ENCODE measurements at regions not wholly inside any gene's neighbourhood (a gene's known extent, or its start where the extent isn't known, plus 50 kb on each side); places are given as distances from the start of the nearest gene placed in this dataset.

GRCh38 chr4:22911285-22911684 is 218.5 kb downstream of the GBA3 start:
- Histone ChIP-seq H3K27me3 (ENCODE audit: control insufficient read depth, insufficient read depth, low read length) (no peaks in the 10 kb centered on the region), H3K27ac (ENCODE audit: insufficient read depth, low read length) (no peak overlapping the region), H3K4me1 (ENCODE audit: control insufficient read depth, extremely low read depth, insufficient read depth, low read length) (no peaks in the 10 kb centered on the region), H3K4me3 (replicated peaks in 1 of 4; ENCODE audit: control extremely low read depth in 1 of 4, insufficient read depth in 1 of 4, low read depth in 3 of 4, low read length in 4 of 4) (no peak overlapping the region), H3K9me3 (ENCODE audit: control insufficient read depth, insufficient read depth, low read depth, low read length) (no peaks in the 10 kb centered on the region), H3K4me2 (ENCODE audit: extremely low read depth, insufficient read depth, low read length) (no peak overlapping the region), H3K79me2 (ENCODE audit: control insufficient read depth, insufficient read depth, low read length) (no peaks in the 10 kb centered on the region), H3K9ac (ENCODE audit: insufficient read depth, low read length) (no peak overlapping the region), H4K20me1 (ENCODE audit: control insufficient read depth, extremely low read depth, insufficient read depth, low read length) (no peaks in the 10 kb centered on the region), H3K36me3 (ENCODE audit: control insufficient read depth, insufficient read depth, low read length) (no peaks in the 10 kb centered on the region), H2AFZ (ENCODE audit: low read length) (no peak overlapping the region)
- DNase-seq (ENCODE audit: low read depth in 2 of 2) = no peak
- TF ChIP-seq CTCF (conservative IDR thresholded peaks at IDR 0.05 in 1 of 2, IDR thresholded peaks at IDR 0.05 in 1 of 2; ENCODE audit: low read depth in 1 of 2, low read length in 2 of 2) (no peak), EZH2 (IDR thresholded peaks at IDR 0.05; ENCODE audit: low read length, missing control alignments) (no peak)

GRCh38 chr4:22910200-22910599 is 217.5 kb downstream of the GBA3 start:
- TF ChIP-seq CTCF (conservative IDR thresholded peaks at IDR 0.05 in 1 of 2, IDR thresholded peaks at IDR 0.05 in 1 of 2; ENCODE audit: low read depth in 1 of 2, low read length in 2 of 2) = no peak
- TF ChIP-seq EZH2 (IDR thresholded peaks at IDR 0.05; ENCODE audit: low read length, missing control alignments) = no peak
- no peaks in the 10 kb centered on the region for H3K9me3 ChIP-seq (ENCODE audit: control insufficient read depth, insufficient read depth, low read depth, low read length)
- no peak overlapping the region for H3K4me3 ChIP-seq (replicated peaks in 1 of 4; ENCODE audit: control extremely low read depth in 1 of 4, insufficient read depth in 1 of 4, low read depth in 3 of 4, low read length in 4 of 4)
- DNase-seq (ENCODE audit: low read depth in 2 of 2) = no peak
- no peak overlapping the region for H3K4me2 ChIP-seq (ENCODE audit: extremely low read depth, insufficient read depth, low read length)
- no peaks in the 10 kb centered on the region for H3K79me2 ChIP-seq (ENCODE audit: control insufficient read depth, insufficient read depth, low read length)
- H3K4me1 ChIP-seq (ENCODE audit: control insufficient read depth, extremely low read depth, insufficient read depth, low read length) = no peaks in the 10 kb centered on the region
- no peak overlapping the region for H3K27ac ChIP-seq (ENCODE audit: insufficient read depth, low read length)
- H3K9ac ChIP-seq (ENCODE audit: insufficient read depth, low read length) = no peak overlapping the region
- H2AFZ ChIP-seq (ENCODE audit: low read length) = no peak overlapping the region
- no peaks in the 10 kb centered on the region for H4K20me1 ChIP-seq (ENCODE audit: control insufficient read depth, extremely low read depth, insufficient read depth, low read length)
- no peaks in the 10 kb centered on the region for H3K27me3 ChIP-seq (ENCODE audit: control insufficient read depth, insufficient read depth, low read length)
- no peaks in the 10 kb centered on the region for H3K36me3 ChIP-seq (ENCODE audit: control insufficient read depth, insufficient read depth, low read length)

GRCh38 chr4:22906045-22906444 is 213.3 kb downstream of the GBA3 start:
- Histone ChIP-seq H3K27ac (ENCODE audit: insufficient read depth, low read length) (no peak overlapping the region), H3K9me3 (ENCODE audit: control insufficient read depth, insufficient read depth, low read depth, low read length) (no peaks in the 10 kb centered on the region), H3K4me3 (replicated peaks in 1 of 4; ENCODE audit: control extremely low read depth in 1 of 4, insufficient read depth in 1 of 4, low read depth in 3 of 4, low read length in 4 of 4) (no peak overlapping the region), H3K9ac (ENCODE audit: insufficient read depth, low read length) (no peak overlapping the region), H3K79me2 (ENCODE audit: control insufficient read depth, insufficient read depth, low read length) (no peaks in the 10 kb centered on the region), H3K4me2 (ENCODE audit: extremely low read depth, insufficient read depth, low read length) (no peak overlapping the region), H2AFZ (ENCODE audit: low read length) (no peak overlapping the region), H4K20me1 (ENCODE audit: control insufficient read depth, extremely low read depth, insufficient read depth, low read length) (no peaks in the 10 kb centered on the region), H3K4me1 (ENCODE audit: control insufficient read depth, extremely low read depth, insufficient read depth, low read length) (no peaks in the 10 kb centered on the region), H3K27me3 (ENCODE audit: control insufficient read depth, insufficient read depth, low read length) (no peaks in the 10 kb centered on the region), H3K36me3 (ENCODE audit: control insufficient read depth, insufficient read depth, low read length) (no peaks in the 10 kb centered on the region)
- TF ChIP-seq EZH2 (IDR thresholded peaks at IDR 0.05; ENCODE audit: low read length, missing control alignments) = no peak
- TF ChIP-seq CTCF (conservative IDR thresholded peaks at IDR 0.05 in 1 of 2, IDR thresholded peaks at IDR 0.05 in 1 of 2; ENCODE audit: low read depth in 1 of 2, low read length in 2 of 2) = no peak
- no peak for DNase-seq (ENCODE audit: low read depth in 2 of 2)

Measured in fibroblast of lung (primary cell).